ENCODE measurements at regions not wholly inside any gene's neighbourhood (a gene's known extent, or its start where the extent isn't known, plus 50 kb on each side); places are given as distances from the start of the nearest gene placed in this dataset.

DNA sequence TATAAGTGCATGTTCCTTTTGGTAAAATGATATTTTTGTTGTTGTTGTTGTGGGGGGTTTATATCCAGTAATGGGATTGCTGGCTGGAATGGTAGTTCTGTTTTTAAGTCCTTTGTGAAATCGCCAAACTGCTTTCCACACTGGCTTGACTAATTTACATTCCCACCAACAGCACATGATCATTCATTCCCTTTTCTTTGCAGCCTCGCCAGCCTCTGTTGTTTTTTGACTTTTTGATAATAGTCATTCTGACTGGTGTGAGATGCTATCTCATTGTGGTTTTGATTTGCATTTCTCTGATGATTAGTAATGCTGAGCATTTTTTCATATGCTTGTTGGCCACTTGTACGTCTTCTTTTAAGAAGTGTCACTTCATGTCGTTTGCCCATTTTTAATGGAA is 188.5 kb upstream of the CHRM3 start:
- DNase-seq (no peak), ATAC-seq (no peak)
- Histone ChIP-seq H3K27ac (no peak overlapping the region), H3K4me3 (no peak overlapping the region), H3K4me1 (no peaks in the 10 kb centered on the region), H3K36me3 (no peaks in the 10 kb centered on the region), H3K9me3 (peaks cover 0 to 7% of the 10 kb centered on the region in 2 donors), H3K27me3 (no peaks in the 10 kb centered on the region)
- TF ChIP-seq, protein P1, sequence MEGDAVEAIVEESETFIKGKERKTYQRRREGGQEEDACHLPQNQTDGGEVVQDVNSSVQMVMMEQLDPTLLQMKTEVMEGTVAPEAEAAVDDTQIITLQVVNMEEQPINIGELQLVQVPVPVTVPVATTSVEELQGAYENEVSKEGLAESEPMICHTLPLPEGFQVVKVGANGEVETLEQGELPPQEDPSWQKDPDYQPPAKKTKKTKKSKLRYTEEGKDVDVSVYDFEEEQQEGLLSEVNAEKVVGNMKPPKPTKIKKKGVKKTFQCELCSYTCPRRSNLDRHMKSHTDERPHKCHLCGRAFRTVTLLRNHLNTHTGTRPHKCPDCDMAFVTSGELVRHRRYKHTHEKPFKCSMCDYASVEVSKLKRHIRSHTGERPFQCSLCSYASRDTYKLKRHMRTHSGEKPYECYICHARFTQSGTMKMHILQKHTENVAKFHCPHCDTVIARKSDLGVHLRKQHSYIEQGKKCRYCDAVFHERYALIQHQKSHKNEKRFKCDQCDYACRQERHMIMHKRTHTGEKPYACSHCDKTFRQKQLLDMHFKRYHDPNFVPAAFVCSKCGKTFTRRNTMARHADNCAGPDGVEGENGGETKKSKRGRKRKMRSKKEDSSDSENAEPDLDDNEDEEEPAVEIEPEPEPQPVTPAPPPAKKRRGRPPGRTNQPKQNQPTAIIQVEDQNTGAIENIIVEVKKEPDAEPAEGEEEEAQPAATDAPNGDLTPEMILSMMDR (IDR thresholded peaks at IDR 0.05), result no peak
- intact Hi-C loops (cut with DNase I), result no loop called here

DNA sequence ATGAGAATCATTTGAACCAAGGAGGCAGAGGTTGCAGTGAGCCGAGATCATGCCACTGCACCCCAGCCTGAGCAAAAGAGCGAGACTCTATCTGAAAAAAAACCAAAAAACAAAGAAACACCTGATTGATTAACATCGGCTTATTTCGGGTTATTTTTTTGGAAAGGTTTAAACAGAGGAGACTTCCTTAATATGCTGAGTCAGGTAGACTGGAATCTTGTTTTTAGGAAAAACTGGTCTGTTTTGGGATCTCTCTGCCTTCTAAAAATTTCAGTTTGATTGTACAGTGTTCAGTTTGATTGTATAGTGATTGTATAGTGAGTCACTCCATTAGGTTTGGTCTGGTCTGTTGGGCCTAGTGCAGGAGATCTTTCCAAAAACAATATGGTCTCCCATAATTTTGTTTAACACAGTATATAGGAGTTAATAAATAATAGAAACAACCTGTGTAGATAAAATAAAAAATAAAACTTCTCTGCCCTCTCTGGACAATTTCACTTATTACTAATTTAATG is 196.3 kb upstream of the CHRM3 start:
- Histone ChIP-seq H3K27me3 (no peaks in the 10 kb centered on the region), H3K9me3 (no peaks in the 10 kb centered on the region), H3K27ac (no peak overlapping the region), H3K4me1 (no peaks in the 10 kb centered on the region), H3K4me3 (no peak overlapping the region), H3K36me3 (no peaks in the 10 kb centered on the region)
- ATAC-seq (no peak), DNase-seq (no peak)
- TF ChIP-seq, protein P1 (IDR thresholded peaks at IDR 0.05), result no peak
- intact Hi-C loops (cut with DNase I), result no loop called here

DNA sequence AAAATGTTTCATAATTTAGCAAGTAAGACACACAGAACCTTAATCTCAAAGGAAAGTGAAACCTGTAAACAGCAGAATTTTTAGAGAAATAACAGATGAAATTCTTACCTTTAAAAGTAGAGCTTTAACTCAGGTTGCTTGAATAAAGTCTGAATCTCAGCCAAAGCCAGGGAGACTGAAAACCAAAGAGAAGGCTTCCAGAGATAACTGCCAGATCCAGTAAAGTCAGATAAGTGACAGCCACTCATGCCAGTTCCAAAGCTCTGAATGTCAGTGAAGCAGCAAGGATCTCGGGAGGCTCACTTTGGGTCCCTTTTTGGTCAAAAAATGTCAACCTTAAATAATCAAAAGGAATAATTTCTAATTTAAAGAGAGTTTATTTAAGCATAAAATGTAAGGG is 199.9 kb upstream of the CHRM3 start:
- no peak overlapping the region for H3K4me3 ChIP-seq
- intact Hi-C loops (cut with DNase I), result no loop called here
- no peaks in the 10 kb centered on the region for H3K27me3 ChIP-seq
- no peaks in the 10 kb centered on the region for H3K9me3 ChIP-seq
- TF ChIP-seq, protein P1 (IDR thresholded peaks at IDR 0.05), result no peak
- H3K27ac ChIP-seq, result no peak overlapping the region
- DNase-seq (no peak), ATAC-seq (no peak)
- H3K4me1 ChIP-seq, result no peaks in the 10 kb centered on the region
- H3K36me3 ChIP-seq, result no peaks in the 10 kb centered on the region

DNA sequence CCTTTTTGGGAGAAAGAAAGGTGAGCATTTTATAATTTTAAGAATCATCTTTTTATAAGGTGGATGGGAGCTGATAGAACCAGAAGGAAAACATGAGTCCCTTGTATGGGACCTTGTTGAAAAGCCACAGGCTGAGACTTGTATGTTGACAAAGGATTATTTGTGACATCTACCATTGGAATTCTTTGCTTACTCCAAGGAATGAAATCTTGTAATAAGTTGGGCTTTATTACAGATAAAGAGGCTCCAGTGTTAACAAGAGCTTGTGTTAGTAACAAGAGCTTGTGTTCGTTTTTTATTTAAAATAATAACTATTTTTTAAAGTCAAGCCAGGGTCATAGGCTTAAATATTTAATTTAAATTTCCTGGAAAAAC is 201.1 kb upstream of the CHRM3 start:
- DNase-seq (no peak), ATAC-seq (no peak)
- H3K4me3 ChIP-seq, result no peak overlapping the region
- no peaks in the 10 kb centered on the region for H3K9me3 ChIP-seq
- TF ChIP-seq, protein P1 (IDR thresholded peaks at IDR 0.05), result no peak
- H3K27ac ChIP-seq, result no peak overlapping the region
- no peaks in the 10 kb centered on the region for H3K27me3 ChIP-seq
- no peaks in the 10 kb centered on the region for H3K4me1 ChIP-seq
- no peaks in the 10 kb centered on the region for H3K36me3 ChIP-seq
- intact Hi-C loops (cut with DNase I), result no loop called here

DNA sequence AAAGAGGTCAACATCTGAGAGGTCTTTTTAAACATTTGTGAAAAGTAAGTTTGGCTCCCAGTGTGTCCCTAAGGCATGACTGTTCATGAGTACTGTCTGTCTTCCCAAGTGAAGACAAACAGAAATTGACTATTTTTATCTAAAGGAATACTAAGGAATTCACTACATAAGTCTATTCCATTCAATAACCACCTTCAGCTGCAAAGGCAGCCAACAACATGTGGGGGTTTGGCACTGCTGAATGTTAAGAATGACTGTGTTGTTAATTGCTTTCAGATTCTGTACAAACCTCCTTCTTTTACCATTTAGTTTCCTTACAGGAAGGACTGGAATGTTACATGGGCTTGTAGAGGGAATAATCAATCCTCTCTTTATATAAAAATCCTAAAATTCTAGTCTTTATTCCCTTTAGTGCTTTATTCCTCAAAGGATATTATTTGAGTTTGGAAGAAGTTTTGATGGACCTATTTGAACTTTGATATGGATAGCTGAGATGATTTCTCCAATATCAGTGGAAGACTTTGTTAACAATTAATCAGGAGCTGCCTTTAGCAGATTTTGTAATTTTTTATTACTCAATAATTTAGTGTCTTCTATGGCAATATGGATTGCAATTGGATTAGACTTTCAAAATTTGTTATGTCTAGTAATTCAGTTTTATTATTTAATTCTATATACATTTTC is 201.7 kb upstream of the CHRM3 start:
- no peak for DNase-seq
- Histone ChIP-seq H3K4me3 (no peak overlapping the region), H3K9me3 (no peaks in the 10 kb centered on the region), H3K27me3 (no peaks in the 10 kb centered on the region), H3K27ac (no peak overlapping the region), H3K36me3 (no peaks in the 10 kb centered on the region), H3K4me1 (no peaks in the 10 kb centered on the region)
- intact Hi-C loops (cut with DNase I), result no loop called here
- TF ChIP-seq, protein P1 (IDR thresholded peaks at IDR 0.05), result no peak
- ATAC-seq, result no peak
